ENCODE measurements at regions not wholly inside any gene's neighbourhood (a gene's known extent, or its start where the extent isn't known, plus 50 kb on each side); places are given as distances from the start of the nearest gene placed in this dataset.

DNA sequence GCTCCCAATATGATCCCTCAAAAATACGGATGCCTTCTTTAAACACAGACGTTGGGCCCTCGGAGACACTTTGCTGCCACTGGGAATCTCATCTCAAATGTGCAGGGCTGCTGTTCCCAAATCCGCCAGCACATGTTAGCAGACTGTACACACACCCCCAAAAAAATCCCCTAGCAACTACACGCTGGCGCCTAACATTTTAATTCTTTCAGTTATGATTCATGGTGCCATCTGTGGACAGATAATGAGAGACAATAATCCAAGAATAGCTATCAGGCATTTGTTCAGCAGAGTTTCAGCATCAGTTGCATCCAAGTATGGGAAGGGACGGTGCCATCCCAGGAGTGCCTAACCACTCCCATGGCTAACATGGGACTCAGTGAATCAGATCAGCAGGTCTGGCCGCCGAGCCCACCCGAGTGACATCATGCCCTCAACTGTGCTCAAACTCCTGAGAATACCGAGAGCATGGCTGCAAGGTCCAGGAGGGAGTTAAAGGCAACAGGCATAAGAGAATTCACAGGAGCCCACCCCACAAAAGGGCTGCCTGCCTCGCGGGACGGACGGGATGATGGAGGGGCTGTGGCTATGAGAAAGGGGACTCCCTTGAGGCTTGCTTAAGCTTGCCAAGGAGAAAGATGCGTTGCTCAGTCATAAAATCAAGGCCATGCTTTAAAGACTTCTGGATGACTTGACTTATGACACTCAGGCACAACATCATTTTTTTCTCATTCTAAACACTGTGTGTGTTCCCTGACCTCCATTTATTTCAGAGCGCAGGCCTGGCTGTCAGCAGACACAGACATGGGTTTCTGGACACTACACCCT is 337.0 kb downstream of the SHANK2 start:
- H3K4me1 ChIP-seq (replicated peaks): 0 out of 2 replicates have a peak, but pooled peaks cover 4% of the 10 kb centered on the region
- no peaks in the 10 kb centered on the region for H3K27me3 ChIP-seq (replicated peaks)
- H3K4me3 ChIP-seq: no peak overlapping the region
- no peak for DNase-seq (ENCODE audit: low read depth in 1 of 2, low spot score in 2 of 2)
- no peak overlapping the region for H3K27ac ChIP-seq
- H3K36me3 ChIP-seq: no peaks in the 10 kb centered on the region
- H3K9me3 ChIP-seq (replicated peaks): peaks cover 51% of the 10 kb centered on the region

DNA sequence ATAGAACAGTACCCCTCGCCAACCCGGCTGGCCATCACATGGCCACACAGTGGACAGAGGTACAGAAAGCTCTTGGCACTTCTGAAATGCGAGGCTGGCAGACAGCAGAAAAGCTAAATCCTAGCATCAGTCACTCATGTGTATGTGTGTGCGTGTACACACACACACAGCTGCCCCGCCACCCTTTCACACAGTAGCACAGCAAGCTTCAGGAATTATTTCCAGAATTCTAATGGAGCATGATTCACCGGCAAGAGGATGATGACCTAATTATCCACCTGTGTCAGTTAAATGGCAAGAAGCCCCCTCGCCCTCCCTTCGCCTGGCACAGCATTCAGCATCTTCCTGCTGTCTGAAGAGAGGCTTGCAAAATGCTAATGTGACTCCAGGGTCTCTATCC is 336.0 kb downstream of the SHANK2 start:
- no peak for DNase-seq (ENCODE audit: low read depth in 1 of 2, low spot score in 2 of 2)
- H3K27me3 ChIP-seq (replicated peaks): no peaks in the 10 kb centered on the region
- no peak overlapping the region for H3K4me3 ChIP-seq
- H3K9me3 ChIP-seq (replicated peaks): peaks cover 54% of the 10 kb centered on the region
- no peak overlapping the region for H3K27ac ChIP-seq
- no peaks in the 10 kb centered on the region for H3K36me3 ChIP-seq
- H3K4me1 ChIP-seq (replicated peaks): 0 out of 2 replicates have a peak, but pooled peaks cover 4% of the 10 kb centered on the region

DNA sequence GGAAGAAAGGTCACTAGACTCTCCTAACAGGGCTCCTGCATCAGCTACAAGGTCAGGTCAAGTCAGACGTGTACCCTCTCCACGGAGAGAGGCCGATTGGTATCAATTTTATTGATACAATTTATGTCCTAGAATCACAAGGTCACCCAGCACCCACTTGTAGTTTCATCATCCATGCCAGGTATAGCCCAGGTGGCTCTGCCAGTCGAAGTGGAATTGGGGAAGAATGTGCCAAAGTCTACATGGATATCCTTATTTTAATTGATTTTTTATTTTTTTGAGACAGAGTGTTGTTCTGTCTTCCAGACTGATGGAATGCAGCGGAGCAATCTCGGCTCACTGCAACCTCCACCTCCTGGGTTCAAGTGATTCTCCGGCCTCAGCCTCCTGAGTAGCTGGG is 334.1 kb downstream of the SHANK2 start:
- no peaks in the 10 kb centered on the region for H3K27me3 ChIP-seq (replicated peaks)
- H3K4me3 ChIP-seq: no peak overlapping the region
- no peaks in the 10 kb centered on the region for H3K36me3 ChIP-seq
- no peak for DNase-seq (ENCODE audit: low read depth in 1 of 2, low spot score in 2 of 2)
- H3K9me3 ChIP-seq (replicated peaks): peaks cover 62% of the 10 kb centered on the region
- no peaks in the 10 kb centered on the region for H3K4me1 ChIP-seq (replicated peaks)
- no peak overlapping the region for H3K27ac ChIP-seq

DNA sequence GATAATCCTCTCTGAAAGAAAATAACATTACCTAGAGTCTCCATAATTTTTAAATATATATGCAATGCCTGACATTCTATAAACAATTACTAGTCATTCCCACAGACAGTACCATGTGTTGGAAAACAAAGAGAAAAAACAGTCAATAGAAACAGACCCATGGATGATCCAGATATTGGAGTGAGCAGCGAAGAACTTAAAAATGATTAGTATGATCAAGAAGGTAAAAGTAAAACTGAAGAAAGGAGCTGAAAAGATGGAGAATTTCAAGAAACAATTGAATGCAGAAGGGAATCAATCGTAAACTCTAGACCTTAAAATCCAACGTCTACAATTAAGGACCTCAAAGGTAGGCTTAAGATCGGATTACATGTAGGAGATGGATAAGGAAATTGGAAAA is 330.6 kb downstream of the SHANK2 start:
- Histone ChIP-seq H3K4me3 (no peak overlapping the region), H3K4me1 (replicated peaks) (peaks cover 3% of the 10 kb centered on the region; the same call in 1 of the 2 replicates), H3K27ac (no peak overlapping the region), H3K36me3 (no peaks in the 10 kb centered on the region), H3K27me3 (replicated peaks) (no peaks in the 10 kb centered on the region), H3K9me3 (replicated peaks) (peaks cover 65% of the 10 kb centered on the region)
- no peak for DNase-seq (ENCODE audit: low read depth in 1 of 2, low spot score in 2 of 2)

DNA sequence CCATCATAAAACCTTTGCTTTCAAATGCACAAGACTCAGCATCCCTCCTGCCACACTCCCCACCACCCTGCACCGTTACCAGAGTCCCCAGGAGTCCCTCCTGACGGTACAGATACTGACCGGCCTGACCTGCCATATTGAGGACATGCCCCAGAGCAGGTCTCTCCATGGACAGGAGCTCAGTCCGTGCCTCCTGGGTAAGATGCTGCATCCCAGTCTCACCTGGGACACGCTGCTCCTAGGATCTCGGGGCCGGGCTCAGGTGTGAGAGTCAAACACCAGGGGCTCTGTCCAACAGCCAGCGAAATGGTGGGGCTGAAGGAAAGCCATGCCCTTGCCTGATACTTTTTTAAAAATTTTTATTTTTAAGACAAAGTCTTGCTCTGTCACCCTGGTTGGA is 328.3 kb downstream of the SHANK2 start:
- no peaks in the 10 kb centered on the region for H3K36me3 ChIP-seq
- H3K4me3 ChIP-seq: no peak overlapping the region
- no peak overlapping the region for H3K27ac ChIP-seq
- DNase-seq (ENCODE audit: low read depth in 1 of 2, low spot score in 2 of 2): no peak
- no peaks in the 10 kb centered on the region for H3K27me3 ChIP-seq (replicated peaks)
- peaks cover 61% of the 10 kb centered on the region for H3K9me3 ChIP-seq (replicated peaks)
- H3K4me1 ChIP-seq (replicated peaks): peaks cover 3% of the 10 kb centered on the region; the same call in 1 of the 2 replicates

DNA sequence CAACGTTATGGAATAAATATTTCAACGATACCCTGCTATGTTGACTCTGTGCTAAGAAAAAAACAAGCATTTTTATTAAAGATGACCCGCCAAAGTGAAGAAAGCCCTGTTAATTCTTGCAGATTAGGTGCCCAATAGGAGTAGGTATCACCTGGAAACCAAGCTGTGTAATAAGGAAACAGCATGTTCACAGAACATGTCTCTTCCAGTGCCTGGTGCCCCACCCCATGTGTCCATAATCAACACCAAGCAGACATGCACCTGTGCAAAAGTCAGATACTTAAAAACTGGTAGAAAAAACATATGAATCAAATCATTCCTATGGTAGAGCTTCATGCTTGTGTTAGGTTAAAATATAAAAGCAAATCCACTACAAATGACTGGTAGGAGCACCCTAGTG is 327.1 kb downstream of the SHANK2 start:
- H3K9me3 ChIP-seq (replicated peaks): peaks cover 66% of the 10 kb centered on the region

DNA sequence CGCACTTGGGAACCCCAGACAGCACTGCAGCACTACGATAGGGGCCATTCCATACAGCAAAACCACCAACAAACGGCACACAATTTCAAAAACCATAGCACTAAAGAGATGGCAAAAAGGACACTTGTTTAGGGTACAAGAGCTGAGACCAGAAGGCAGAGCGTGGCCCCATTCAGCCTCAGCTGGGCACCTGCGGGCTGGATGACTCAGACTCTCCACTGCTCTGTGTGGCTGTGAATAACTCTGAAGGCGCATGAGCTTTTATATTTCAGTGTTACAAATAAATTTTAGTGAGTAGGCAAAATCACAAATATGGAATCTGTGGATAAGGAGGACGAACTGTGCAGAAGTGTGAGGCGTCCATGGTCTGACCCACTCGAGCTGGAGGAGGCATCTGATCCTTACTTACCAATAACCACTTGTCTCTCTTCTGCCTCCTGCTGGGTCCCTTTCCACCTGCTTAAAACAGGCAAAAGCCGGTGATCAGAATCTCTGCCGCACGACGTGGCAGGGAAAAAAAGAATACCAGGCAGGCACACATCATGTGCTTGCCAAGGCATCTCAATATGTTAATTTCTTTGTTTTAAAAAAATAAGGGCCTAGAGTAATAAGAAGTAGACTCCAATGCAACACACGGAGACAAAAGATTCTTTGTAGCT is 325.7 kb downstream of the SHANK2 start:
- H3K36me3 ChIP-seq: no peaks in the 10 kb centered on the region
- no peaks in the 10 kb centered on the region for H3K27me3 ChIP-seq (replicated peaks)
- no peak overlapping the region for H3K27ac ChIP-seq
- DNase-seq (ENCODE audit: low read depth in 1 of 2, low spot score in 2 of 2): peak in 1 of 2 experiments; percentile 25
- peaks cover 3% of the 10 kb centered on the region; the same call in 1 of the 2 replicates for H3K4me1 ChIP-seq (replicated peaks)
- peaks cover 58% of the 10 kb centered on the region for H3K9me3 ChIP-seq (replicated peaks)
- H3K4me3 ChIP-seq: no peak overlapping the region

More for the DNA sequence above, 327.1 kb downstream of the SHANK2 start:
- Histone ChIP-seq H3K27ac (no peak overlapping the region), H3K4me3 (no peak overlapping the region), H3K36me3 (no peaks in the 10 kb centered on the region), H3K27me3 (replicated peaks) (no peaks in the 10 kb centered on the region), H3K4me1 (replicated peaks) (peaks cover 3% of the 10 kb centered on the region; the same call in 1 of the 2 replicates)
- no peak for DNase-seq (ENCODE audit: low read depth in 1 of 2, low spot score in 2 of 2)

DNA sequence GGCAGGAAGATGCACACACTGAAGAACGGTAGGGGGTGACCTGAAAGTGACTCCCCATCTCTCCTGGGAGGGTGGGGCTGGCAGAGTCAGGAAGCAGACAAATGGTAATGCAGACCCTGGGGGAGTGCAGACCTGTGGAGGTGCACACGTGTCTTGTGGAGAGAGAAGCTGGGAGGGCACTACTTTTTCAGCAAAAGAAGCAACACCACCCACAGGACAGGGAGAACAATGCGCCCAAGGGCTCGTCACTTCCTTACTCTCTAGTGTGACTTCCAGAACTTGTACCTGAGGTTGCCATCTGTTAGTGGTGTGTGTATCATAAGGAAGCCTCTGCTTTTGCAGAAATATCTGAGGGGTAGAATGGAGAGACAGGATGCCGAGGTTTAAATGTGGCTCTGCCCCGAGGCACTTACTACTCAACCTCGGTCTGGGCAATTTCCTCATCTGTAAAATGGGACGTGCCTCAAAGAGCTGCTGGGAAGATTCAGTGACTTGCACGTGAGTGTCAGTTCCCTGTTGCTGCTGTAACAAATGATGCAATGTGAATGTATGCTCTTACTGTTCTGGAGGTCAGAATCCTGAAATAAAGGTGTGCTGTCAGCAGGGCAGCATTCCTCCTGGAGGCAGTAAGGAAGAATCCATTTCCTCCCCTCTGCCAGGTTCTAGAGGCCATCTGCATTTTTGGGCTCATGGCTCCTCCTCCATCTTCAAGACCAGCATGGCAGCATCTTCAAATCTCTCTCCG is 323.4 kb downstream of the SHANK2 start:
- H3K36me3 ChIP-seq: no peaks in the 10 kb centered on the region
- H3K27ac ChIP-seq: no peak overlapping the region
- H3K9me3 ChIP-seq (replicated peaks): peaks cover 54% of the 10 kb centered on the region
- DNase-seq (ENCODE audit: low read depth in 1 of 2, low spot score in 2 of 2): no peak
- H3K4me3 ChIP-seq: no peak overlapping the region
- peaks cover 3% of the 10 kb centered on the region; the same call in 1 of the 2 replicates for H3K4me1 ChIP-seq (replicated peaks)
- H3K27me3 ChIP-seq (replicated peaks): no peaks in the 10 kb centered on the region

DNA sequence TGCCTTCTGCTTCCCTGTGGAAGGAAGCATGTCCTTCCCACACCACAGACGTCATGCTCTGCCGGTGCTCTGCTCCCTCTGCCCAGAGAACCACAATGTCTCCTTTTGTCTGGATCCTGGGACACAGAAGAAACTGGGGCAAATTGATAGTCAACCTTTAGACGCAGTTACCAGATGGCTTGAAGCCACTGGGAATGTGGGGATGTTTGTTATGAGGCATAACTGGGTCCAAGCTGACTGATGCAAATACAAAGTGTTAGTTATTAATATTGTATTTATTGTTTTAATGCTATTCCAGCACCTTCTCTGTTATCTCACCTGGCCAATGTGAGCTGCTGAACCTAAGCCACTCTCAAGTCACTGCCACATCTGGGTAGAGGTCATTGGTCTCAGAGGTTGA is 322.2 kb downstream of the SHANK2 start:
- Histone ChIP-seq H3K4me1 (replicated peaks) (peaks cover 11% of the 10 kb centered on the region), H3K9me3 (replicated peaks) (peaks cover 53% of the 10 kb centered on the region), H3K27ac (no peak overlapping the region), H3K4me3 (no peak overlapping the region), H3K36me3 (no peaks in the 10 kb centered on the region), H3K27me3 (replicated peaks) (no peaks in the 10 kb centered on the region)
- no peak for DNase-seq (ENCODE audit: low read depth in 1 of 2, low spot score in 2 of 2)

DNA sequence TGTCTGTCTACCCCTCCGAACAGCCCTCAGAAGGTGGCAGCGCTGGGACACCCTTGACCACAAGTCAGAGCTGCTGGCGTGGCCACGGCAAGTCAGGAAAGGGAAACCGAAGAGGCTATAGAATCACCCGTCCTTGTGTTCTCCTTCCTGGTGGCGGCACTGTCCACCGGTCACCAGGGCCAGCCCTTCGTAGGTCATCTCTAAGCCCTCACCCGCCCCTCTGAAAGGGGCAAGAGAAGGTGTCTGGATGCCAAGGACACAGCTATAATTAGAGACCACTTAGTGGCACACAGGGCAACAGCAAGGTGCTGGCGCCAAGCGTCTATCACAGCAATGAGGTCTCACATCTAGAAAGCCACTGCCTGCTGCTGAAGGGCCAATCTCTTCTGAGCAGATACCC is 320.9 kb downstream of the SHANK2 start:
- no peaks in the 10 kb centered on the region for H3K27me3 ChIP-seq (replicated peaks)
- H3K9me3 ChIP-seq (replicated peaks): peaks cover 49% of the 10 kb centered on the region
- no peak overlapping the region for H3K27ac ChIP-seq

DNA sequence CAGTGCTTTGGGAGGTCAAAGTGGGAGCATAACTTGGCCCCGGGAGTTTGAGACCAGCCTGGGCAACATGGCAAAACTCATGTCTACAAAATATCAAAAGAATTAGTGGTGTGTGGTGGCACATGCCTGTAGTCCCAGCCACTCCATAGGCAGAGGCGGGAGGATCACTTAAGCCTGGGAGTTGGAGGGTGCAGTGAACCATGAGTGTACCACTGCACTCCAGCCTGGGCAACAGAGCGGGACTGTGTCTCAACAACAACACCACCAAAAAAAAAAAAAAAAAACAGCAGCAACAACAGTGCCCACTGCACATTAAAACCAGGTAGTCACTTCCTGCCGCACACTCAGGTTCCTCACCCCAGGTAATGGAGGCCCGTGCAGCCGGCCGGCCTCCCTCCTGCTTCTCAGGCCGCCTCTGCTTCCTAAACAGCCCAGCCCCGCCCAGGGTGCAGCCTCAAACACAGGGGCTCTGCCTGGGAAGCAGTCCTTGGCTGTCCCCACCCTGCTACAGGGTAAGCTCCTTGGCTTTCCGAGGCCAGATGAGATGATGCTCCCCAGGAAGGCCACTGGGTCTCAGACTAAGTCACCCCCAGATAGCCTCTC is 318.3 kb downstream of the SHANK2 start:
- Histone ChIP-seq H3K27me3 (replicated peaks) (no peaks in the 10 kb centered on the region), H3K4me3 (no peak overlapping the region), H3K36me3 (no peaks in the 10 kb centered on the region), H3K9me3 (replicated peaks) (peaks cover 57% of the 10 kb centered on the region), H3K4me1 (replicated peaks) (peaks cover 14% of the 10 kb centered on the region), H3K27ac (no peak overlapping the region)
- no peak for DNase-seq (ENCODE audit: low read depth in 1 of 2, low spot score in 2 of 2)

More for the DNA sequence above, 320.9 kb downstream of the SHANK2 start:
- DNase-seq (ENCODE audit: low read depth in 1 of 2, low spot score in 2 of 2): no peak
- Histone ChIP-seq H3K4me1 (replicated peaks) (peaks cover 16% of the 10 kb centered on the region), H3K4me3 (no peak overlapping the region), H3K36me3 (no peaks in the 10 kb centered on the region)

DNA sequence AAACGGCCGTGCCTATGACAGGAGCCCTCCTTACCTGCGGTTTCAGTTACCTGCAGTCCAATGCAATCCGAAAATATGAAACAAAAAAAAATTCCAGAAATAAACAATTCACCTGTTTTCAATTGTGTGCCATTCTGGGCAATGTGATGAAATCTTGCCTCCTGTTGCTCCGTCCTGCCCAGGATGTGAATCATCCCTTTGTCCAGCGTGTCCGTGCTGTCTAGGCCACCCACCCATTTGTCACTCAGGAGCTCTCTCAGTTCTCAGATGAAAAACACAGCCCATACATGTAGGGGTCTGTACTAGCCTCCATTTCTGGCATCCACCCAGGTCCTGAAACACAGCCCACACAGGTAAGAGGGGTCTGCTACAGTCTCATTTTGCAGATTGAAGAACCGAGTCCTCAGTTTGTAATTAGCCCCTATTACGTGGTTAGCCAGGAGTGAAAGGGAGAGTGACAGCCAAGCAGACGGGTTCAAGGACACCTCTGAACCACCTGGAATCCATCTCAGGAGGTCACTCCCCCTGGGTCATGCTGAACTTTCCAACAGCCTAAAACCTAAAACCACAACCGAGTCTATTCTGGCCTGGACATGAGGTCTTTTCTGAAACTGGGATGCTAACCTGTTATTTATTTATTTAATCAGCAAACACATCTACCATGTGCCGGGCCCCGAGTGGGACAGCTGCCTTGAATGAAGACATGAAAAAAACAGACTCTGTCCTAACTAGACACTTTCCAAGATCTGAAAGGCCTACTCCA is 317.2 kb downstream of the SHANK2 start:
- Histone ChIP-seq H3K4me1 (replicated peaks) (peaks cover 14% of the 10 kb centered on the region), H3K27me3 (replicated peaks) (no peaks in the 10 kb centered on the region), H3K9me3 (replicated peaks) (peaks cover 54% of the 10 kb centered on the region), H3K36me3 (no peaks in the 10 kb centered on the region), H3K27ac (peak overlapping the region; percentile 52), H3K4me3 (no peak overlapping the region)
- peak in 1 of 2 experiments; percentile 42 for DNase-seq (ENCODE audit: low read depth in 1 of 2, low spot score in 2 of 2)

DNA sequence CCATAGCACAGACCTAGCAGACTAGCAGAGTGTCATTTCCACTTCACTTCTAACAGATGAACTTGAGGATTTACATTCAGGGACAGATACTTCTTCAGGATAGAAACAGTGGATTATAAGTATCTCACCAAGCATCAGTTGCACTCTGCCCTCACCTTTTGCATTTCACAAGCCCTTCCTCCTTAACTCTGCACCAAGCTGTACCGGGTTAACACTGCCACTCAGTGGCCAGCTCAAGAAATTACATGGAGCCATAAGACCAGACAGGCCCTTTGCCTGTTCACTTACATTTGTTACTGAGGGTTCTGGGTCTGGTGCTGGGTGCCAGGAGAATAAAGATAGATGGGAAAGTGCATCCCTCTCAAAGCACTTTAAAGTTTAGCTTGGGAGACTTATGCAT is 309.8 kb downstream of the SHANK2 start:
- Histone ChIP-seq H3K36me3 (no peaks in the 10 kb centered on the region), H3K4me3 (no peak overlapping the region), H3K27me3 (replicated peaks) (no peaks in the 10 kb centered on the region), H3K27ac (no peak overlapping the region), H3K9me3 (replicated peaks) (peaks cover 73% of the 10 kb centered on the region), H3K4me1 (replicated peaks) (no peaks in the 10 kb centered on the region)
- DNase-seq (ENCODE audit: low read depth in 1 of 2, low spot score in 2 of 2): no peak

Data from SJSA1 (cell line).